GM12874 (cell line): ENCODE measurements at regions not wholly inside any gene's neighbourhood (a gene's known extent, or its start where the extent isn't known, plus 50 kb on each side); places are given as distances from the start of the nearest gene placed in this dataset.

Experiments used
- CTCF ChIP-seq: IDR thresholded peaks from 2 replicates; pipeline ENCODE4 v1.5.1; 2011; ENCODE audit warnings: low read depth, mild to moderate bottlenecking, control low read depth, low read length, moderate library complexity; ENCODE audit not compliant: insufficient read depth

- TF ChIP-seq CTCF = no peak
Measured at GRCh38 chr4:125539691-125540090, 224.9 kb downstream of the FAT4 start.

DNA sequence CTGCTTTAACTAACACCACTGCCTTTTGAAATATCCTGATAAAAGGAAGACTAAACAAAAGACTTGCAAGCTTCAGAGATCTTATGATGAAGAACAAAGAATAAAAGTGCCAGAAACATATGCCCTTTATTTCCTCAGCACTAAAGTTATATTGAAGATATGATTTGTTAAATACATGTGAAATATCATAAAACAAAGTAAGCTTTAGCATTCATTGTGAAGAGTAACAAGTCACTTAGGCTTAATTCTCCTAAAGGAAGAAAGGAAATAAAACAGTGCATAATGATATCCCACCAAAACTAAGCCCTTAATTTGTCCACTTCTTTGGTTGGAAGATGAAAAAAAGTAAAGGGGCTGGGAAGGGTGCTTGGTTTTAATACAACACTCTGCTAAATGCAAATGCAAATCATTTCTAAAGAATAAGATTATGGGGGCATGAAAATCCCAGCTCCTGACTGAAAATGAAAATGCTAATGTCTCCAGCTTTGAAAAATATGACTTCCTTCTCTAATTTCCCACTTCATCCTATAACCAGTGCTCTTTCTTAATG lies 227.2 kb downstream of the FAT4 start:
- TF ChIP-seq CTCF = no peak

GRCh38 chr4:125546272-125546671 lies 231.5 kb downstream of the FAT4 start:
- TF ChIP-seq CTCF = no peak

GRCh38 chr4:125547836-125548235 lies 233.1 kb downstream of the FAT4 start:
- TF ChIP-seq CTCF = no peak

GRCh38 chr4:125550769-125551168 lies 236.0 kb downstream of the FAT4 start:
- no peak for TF ChIP-seq CTCF

GRCh38 chr4:125551466-125551865 lies 236.7 kb downstream of the FAT4 start:
- TF ChIP-seq CTCF = no peak

DNA sequence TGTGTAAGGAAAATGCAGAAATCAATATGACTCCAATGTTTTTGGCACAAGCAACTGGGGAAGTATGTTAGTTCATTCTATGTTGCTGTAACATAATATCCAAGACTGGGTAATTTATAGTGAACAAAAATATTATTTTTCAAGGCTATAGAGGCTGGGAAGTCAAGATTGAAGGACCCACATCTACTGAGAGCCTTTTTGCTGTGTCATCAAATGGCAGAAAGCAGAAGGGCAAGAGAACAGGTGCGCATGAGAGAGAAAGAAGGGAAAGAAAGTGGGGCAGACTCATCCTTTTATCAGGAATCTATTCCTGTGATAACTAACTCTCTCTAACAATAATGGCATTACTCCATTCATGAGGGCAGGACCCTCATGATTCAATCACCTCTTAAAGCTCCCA lies 237.2 kb downstream of the FAT4 start:
- no peak for TF ChIP-seq CTCF
